ENCODE measurements at regions not wholly inside any gene's neighbourhood (a gene's known extent, or its start where the extent isn't known, plus 50 kb on each side); places are given as distances from the start of the nearest gene placed in this dataset.

- TF ChIP-seq EZH2phosphoT487 (IDR thresholded peaks at IDR 0.05; ENCODE audit: borderline replicate concordance, low read length): no peak
- TF ChIP-seq CTCF (conservative IDR thresholded peaks at IDR 0.05; ENCODE audit: low read depth, low read length): no peak
- TF ChIP-seq EZH2 (IDR thresholded peaks at IDR 0.05; ENCODE audit: low read length, unreplicated experiment): no peak
- BruUV-seq (replicated peaks): no TSS peak
- H3K36me3 ChIP-seq (ENCODE audit: low read depth, low read length): no peaks in the 10 kb centered on the region
- H3K9me3 ChIP-seq (ENCODE audit: low read length): no peaks in the 10 kb centered on the region
- H2AFZ ChIP-seq (ENCODE audit: low read length): no peak overlapping the region
- H3K27me3 ChIP-seq (ENCODE audit: low read length): no peaks in the 10 kb centered on the region
- H4K20me1 ChIP-seq (ENCODE audit: low read length): no peaks in the 10 kb centered on the region
- no peak overlapping the region for H3K9ac ChIP-seq (ENCODE audit: low read length)
- no peak overlapping the region for H3K4me3 ChIP-seq (ENCODE audit: low read length)
- H3K4me2 ChIP-seq (ENCODE audit: low read length): no peak overlapping the region
- CTCF ChIA-PET: no interaction called here
- H3K9me2 ChIP-seq (replicated peaks; ENCODE audit: low read length): no peaks in the 10 kb centered on the region
- H3F3A ChIP-seq (ENCODE audit: low read length, unreplicated experiment): no peaks in the 10 kb centered on the region
- no peak overlapping the region for H3K27ac ChIP-seq (ENCODE audit: low read length)
- no peak for ATAC-seq
- H3K79me2 ChIP-seq (ENCODE audit: low read length): no peaks in the 10 kb centered on the region
- no peaks in the 10 kb centered on the region for H3K4me1 ChIP-seq (ENCODE audit: insufficient read depth, low read length)
- intact Hi-C loops (cut with micrococcal nuclease): no loop called here
- DNase-seq: no peak
- POLR2A ChIA-PET (ENCODE audit: unreplicated experiment): no interaction called here
Observed at GRCh38 chr2:18898271-18898670, 308.9 kb upstream of the NT5C1B start.

GRCh38 chr2:18896125-18896764 is 306.9 kb upstream of the NT5C1B start:
- no peak for DNase-seq
- no peak for ATAC-seq
- H3K27me3 ChIP-seq (ENCODE audit: low read length): no peaks in the 10 kb centered on the region
- ChIA-PET POLR2A (ENCODE audit: unreplicated experiment) (no interaction called here), CTCF (no interaction called here)
- intact Hi-C loops (cut with micrococcal nuclease): no loop called here
- H3K36me3 ChIP-seq (ENCODE audit: low read depth, low read length): no peaks in the 10 kb centered on the region
- H2AFZ ChIP-seq (ENCODE audit: low read length): no peak overlapping the region
- no peaks in the 10 kb centered on the region for H3K9me2 ChIP-seq (replicated peaks; ENCODE audit: low read length)
- no peak overlapping the region for H3K4me2 ChIP-seq (ENCODE audit: low read length)
- H3K79me2 ChIP-seq (ENCODE audit: low read length): no peaks in the 10 kb centered on the region
- no peak for TF ChIP-seq EZH2phosphoT487 (IDR thresholded peaks at IDR 0.05; ENCODE audit: borderline replicate concordance, low read length)
- TF ChIP-seq EZH2 (IDR thresholded peaks at IDR 0.05; ENCODE audit: low read length, unreplicated experiment): no peak
- no peak for TF ChIP-seq CTCF (conservative IDR thresholded peaks at IDR 0.05; ENCODE audit: low read depth, low read length)
- no peak overlapping the region for H3K27ac ChIP-seq (ENCODE audit: low read length)
- no peak overlapping the region for H3K4me3 ChIP-seq (ENCODE audit: low read length)
- H3K9me3 ChIP-seq (ENCODE audit: low read length): no peaks in the 10 kb centered on the region
- no peaks in the 10 kb centered on the region for H4K20me1 ChIP-seq (ENCODE audit: low read length)
- no peak overlapping the region for H3K9ac ChIP-seq (ENCODE audit: low read length)
- no TSS peak for BruUV-seq (replicated peaks)
- no peaks in the 10 kb centered on the region for H3F3A ChIP-seq (ENCODE audit: low read length, unreplicated experiment)
- H3K4me1 ChIP-seq (ENCODE audit: insufficient read depth, low read length): no peaks in the 10 kb centered on the region

- ChIA-PET POLR2A (ENCODE audit: unreplicated experiment) (no interaction called here), CTCF (no interaction called here)
- no peaks in the 10 kb centered on the region for H3K9me2 ChIP-seq (replicated peaks; ENCODE audit: low read length)
- H3K4me3 ChIP-seq (ENCODE audit: low read length): no peak overlapping the region
- H4K20me1 ChIP-seq (ENCODE audit: low read length): no peaks in the 10 kb centered on the region
- no peaks in the 10 kb centered on the region for H3K27me3 ChIP-seq (ENCODE audit: low read length)
- ATAC-seq (no peak), DNase-seq (no peak)
- no peak overlapping the region for H2AFZ ChIP-seq (ENCODE audit: low read length)
- no peaks in the 10 kb centered on the region for H3F3A ChIP-seq (ENCODE audit: low read length, unreplicated experiment)
- no peaks in the 10 kb centered on the region for H3K36me3 ChIP-seq (ENCODE audit: low read depth, low read length)
- H3K4me1 ChIP-seq (ENCODE audit: insufficient read depth, low read length): no peaks in the 10 kb centered on the region
- BruUV-seq (replicated peaks): no TSS peak
- H3K79me2 ChIP-seq (ENCODE audit: low read length): no peaks in the 10 kb centered on the region
- intact Hi-C loops (cut with micrococcal nuclease): no loop called here
- H3K4me2 ChIP-seq (ENCODE audit: low read length): no peak overlapping the region
- TF ChIP-seq EZH2 (IDR thresholded peaks at IDR 0.05; ENCODE audit: low read length, unreplicated experiment): no peak
- no peak for TF ChIP-seq EZH2phosphoT487 (IDR thresholded peaks at IDR 0.05; ENCODE audit: borderline replicate concordance, low read length)
- TF ChIP-seq CTCF (conservative IDR thresholded peaks at IDR 0.05; ENCODE audit: low read depth, low read length): no peak
- H3K9me3 ChIP-seq (ENCODE audit: low read length): no peaks in the 10 kb centered on the region
- H3K9ac ChIP-seq (ENCODE audit: low read length): no peak overlapping the region
- H3K27ac ChIP-seq (ENCODE audit: low read length): no peak overlapping the region
Observed at GRCh38 chr2:18891600-18892345, 302.4 kb upstream of the NT5C1B start.
